ENCODE measurements at regions not wholly inside any gene's neighbourhood (a gene's known extent, or its start where the extent isn't known, plus 50 kb on each side); places are given as distances from the start of the nearest gene placed in this dataset.

DNA sequence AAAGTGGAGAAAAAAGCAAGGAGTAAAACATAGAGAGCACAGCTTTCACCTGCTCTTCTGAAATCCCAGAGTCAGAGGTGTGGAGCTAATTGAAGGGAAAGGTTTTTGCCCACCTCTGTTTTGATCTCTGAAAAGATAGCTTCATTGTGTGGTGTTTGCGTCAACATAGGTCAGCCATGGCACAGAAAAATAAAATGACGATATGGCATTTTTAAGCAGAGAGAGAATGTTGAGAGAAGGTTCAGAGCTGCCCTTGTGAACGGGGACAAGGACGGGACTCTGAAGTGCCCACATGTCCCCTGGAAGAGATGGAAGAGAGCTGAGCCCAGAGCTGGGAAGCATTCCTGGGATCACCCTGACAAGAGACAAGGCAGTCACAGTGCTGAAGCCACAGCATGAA lies 249.4 kb upstream of the PLSCR5 start:
- TF ChIP-seq, protein P1, sequence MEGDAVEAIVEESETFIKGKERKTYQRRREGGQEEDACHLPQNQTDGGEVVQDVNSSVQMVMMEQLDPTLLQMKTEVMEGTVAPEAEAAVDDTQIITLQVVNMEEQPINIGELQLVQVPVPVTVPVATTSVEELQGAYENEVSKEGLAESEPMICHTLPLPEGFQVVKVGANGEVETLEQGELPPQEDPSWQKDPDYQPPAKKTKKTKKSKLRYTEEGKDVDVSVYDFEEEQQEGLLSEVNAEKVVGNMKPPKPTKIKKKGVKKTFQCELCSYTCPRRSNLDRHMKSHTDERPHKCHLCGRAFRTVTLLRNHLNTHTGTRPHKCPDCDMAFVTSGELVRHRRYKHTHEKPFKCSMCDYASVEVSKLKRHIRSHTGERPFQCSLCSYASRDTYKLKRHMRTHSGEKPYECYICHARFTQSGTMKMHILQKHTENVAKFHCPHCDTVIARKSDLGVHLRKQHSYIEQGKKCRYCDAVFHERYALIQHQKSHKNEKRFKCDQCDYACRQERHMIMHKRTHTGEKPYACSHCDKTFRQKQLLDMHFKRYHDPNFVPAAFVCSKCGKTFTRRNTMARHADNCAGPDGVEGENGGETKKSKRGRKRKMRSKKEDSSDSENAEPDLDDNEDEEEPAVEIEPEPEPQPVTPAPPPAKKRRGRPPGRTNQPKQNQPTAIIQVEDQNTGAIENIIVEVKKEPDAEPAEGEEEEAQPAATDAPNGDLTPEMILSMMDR (IDR thresholded peaks at IDR 0.05; ENCODE audit: low read depth, low read length): no peak
- TF ChIP-seq, protein P2, sequence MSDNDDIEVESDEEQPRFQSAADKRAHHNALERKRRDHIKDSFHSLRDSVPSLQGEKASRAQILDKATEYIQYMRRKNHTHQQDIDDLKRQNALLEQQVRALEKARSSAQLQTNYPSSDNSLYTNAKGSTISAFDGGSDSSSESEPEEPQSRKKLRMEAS (IDR thresholded peaks at IDR 0.05; ENCODE audit: low read depth, low read length): no peak
- no peak for TF ChIP-seq MYC (IDR thresholded peaks at IDR 0.05; ENCODE audit: low read depth, low read length)
- TF ChIP-seq POLR2A (IDR thresholded peaks at IDR 0.05; ENCODE audit: extremely low read depth, insufficient read length): no peak
- no peak overlapping the region for H3K4me3 ChIP-seq (ENCODE audit: low read depth, low read length)
- DNase-seq (ENCODE audit: low read depth): no peak

DNA sequence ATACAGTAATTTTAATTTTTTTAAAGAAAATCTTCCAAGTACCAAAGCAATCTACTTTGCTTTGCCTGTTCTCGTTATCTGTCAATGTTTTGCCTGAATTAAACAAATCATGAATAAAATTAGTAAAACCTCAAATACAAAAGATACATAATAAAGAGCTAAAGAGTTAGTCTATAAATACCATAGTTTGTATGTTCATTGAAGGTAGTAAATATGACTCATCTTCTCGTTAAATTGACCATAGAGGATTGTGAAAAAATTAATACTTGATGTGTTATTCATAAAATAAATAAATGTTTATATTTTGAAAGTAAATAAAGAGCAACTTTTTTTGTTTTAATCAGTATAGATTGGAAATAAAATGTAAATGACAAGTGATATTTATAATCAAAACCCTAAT lies 246.5 kb upstream of the PLSCR5 start:
- TF ChIP-seq MYC (IDR thresholded peaks at IDR 0.05; ENCODE audit: low read depth, low read length) (no peak), POLR2A (IDR thresholded peaks at IDR 0.05; ENCODE audit: extremely low read depth, insufficient read length) (no peak)
- TF ChIP-seq, protein P1 (IDR thresholded peaks at IDR 0.05; ENCODE audit: low read depth, low read length): no peak
- TF ChIP-seq, protein P2 (IDR thresholded peaks at IDR 0.05; ENCODE audit: low read depth, low read length): no peak
- DNase-seq (ENCODE audit: low read depth): no peak
- no peak overlapping the region for H3K4me3 ChIP-seq (ENCODE audit: low read depth, low read length)

DNA sequence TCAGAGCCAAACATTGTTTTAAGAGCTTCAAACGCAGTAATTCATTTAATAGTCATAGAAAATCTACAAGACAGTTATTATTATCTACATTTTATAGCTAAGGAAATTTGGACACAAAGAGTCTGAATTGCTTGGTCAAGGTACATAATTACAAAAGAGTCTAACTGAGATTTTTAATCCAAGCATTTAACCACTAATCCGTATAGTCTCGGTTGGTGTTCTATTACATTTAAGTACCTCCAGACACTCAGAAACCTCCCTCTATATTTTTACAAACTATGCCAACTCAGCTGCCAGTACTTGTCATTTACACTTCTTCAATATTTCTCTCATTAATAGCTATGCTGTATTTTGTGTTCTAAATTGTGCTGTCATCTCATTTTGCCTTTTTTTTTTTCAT lies 240.2 kb upstream of the PLSCR5 start:
- no peak for DNase-seq (ENCODE audit: low read depth)

DNA sequence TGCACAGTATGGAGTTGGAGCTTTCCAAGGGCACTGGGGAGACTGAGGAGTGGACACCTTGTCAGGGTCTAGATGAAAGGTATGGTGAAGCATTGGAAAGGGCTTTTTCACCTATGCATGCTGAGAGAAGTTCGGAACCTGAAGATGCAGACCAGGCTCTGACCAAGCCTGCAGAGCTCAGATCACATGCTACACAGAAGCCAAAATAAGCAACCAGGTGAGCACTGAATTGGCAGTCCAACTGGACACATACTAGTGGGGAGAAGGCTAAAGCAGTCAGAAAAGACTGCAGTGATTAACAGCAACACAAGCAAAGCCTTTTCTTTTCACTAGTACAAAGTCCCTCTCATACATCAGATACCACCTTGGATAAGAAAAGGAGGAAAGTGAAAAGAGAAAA lies 238.3 kb upstream of the PLSCR5 start:
- no peak overlapping the region for H3K4me3 ChIP-seq (ENCODE audit: low read depth, low read length)
- TF ChIP-seq, protein P1 (IDR thresholded peaks at IDR 0.05; ENCODE audit: low read depth, low read length): no peak
- no peak for TF ChIP-seq MYC (IDR thresholded peaks at IDR 0.05; ENCODE audit: low read depth, low read length)
- TF ChIP-seq, protein P2 (IDR thresholded peaks at IDR 0.05; ENCODE audit: low read depth, low read length): no peak
- no peak for TF ChIP-seq POLR2A (IDR thresholded peaks at IDR 0.05; ENCODE audit: extremely low read depth, insufficient read length)
- DNase-seq (ENCODE audit: low read depth): no peak

More for the DNA sequence above, 240.2 kb upstream of the PLSCR5 start:
- no peak overlapping the region for H3K4me3 ChIP-seq (ENCODE audit: low read depth, low read length)
- TF ChIP-seq MYC (IDR thresholded peaks at IDR 0.05; ENCODE audit: low read depth, low read length): no peak
- TF ChIP-seq, protein P2 (IDR thresholded peaks at IDR 0.05; ENCODE audit: low read depth, low read length): no peak
- TF ChIP-seq, protein P1 (IDR thresholded peaks at IDR 0.05; ENCODE audit: low read depth, low read length): no peak

DNA sequence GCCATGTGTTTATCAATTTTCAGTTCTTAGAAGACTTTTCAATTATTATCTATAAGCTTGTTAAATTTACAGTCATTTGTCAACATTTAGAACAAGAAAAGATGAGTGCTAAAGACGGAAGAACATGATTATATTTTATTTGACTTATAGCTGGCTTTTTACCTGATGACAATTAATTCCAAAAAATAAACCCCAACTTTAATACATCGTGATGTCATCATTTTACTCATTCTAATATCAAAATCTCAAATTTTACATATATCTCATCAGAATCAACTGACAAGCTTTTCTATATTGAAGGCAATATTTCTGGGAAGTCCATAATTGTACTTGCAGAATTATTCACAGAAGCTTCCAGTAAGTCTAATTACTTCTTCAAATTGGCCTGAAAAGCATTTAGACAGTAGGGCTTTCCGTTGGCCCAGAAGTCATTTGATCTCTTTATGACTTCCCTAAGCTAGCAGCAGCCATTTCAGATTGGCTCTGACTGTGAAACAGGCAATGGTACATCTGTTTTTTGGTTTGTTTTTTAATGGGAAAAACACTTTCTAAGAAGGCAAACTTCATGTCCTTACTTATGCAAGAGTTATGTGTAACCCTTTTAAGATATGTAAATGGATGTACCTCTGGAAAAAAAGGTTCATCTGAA lies 234.7 kb upstream of the PLSCR5 start:
- TF ChIP-seq, protein P1 (IDR thresholded peaks at IDR 0.05; ENCODE audit: low read depth, low read length): no peak
- TF ChIP-seq MYC (IDR thresholded peaks at IDR 0.05; ENCODE audit: low read depth, low read length) (no peak), POLR2A (IDR thresholded peaks at IDR 0.05; ENCODE audit: extremely low read depth, insufficient read length) (no peak)
- TF ChIP-seq, protein P2 (IDR thresholded peaks at IDR 0.05; ENCODE audit: low read depth, low read length): no peak

More for the DNA sequence above, 234.7 kb upstream of the PLSCR5 start:
- DNase-seq (ENCODE audit: low read depth): no peak
- H3K4me3 ChIP-seq (ENCODE audit: low read depth, low read length): no peak overlapping the region
